ENCODE measurements at regions not wholly inside any gene's neighbourhood (a gene's known extent, or its start where the extent isn't known, plus 50 kb on each side); places are given as distances from the start of the nearest gene placed in this dataset.

- H3K4me3 ChIP-seq (replicated peaks in 1 of 3), result no peak overlapping the region
- H3K27me3 ChIP-seq, result no peaks in the 10 kb centered on the region
- no peaks in the 10 kb centered on the region for H3K36me3 ChIP-seq
- no peak for DNase-seq
- no peak for TF ChIP-seq POLR2A (IDR thresholded peaks at IDR 0.05)
- H3K4me1 ChIP-seq, result no peaks in the 10 kb centered on the region
- H3K9me3 ChIP-seq, result no peaks in the 10 kb centered on the region
- no peak overlapping the region for H3K27ac ChIP-seq
- 0 to 87% methylated on average over 1 of the region's 1 CpG for WGBS, 2 donors
- intact Hi-C loops (cut with DNase I), result no loop called here
Observed at GRCh38 chr5:62132276-62132675, 173.7 kb upstream of the KIF2A start.

GRCh38 chr5:62133426-62133825, 172.6 kb upstream of the KIF2A start:
- Histone ChIP-seq H3K4me1 (no peaks in the 10 kb centered on the region), H3K27ac (no peak overlapping the region), H3K36me3 (no peaks in the 10 kb centered on the region), H3K9me3 (no peaks in the 10 kb centered on the region), H3K27me3 (no peaks in the 10 kb centered on the region), H3K4me3 (replicated peaks in 1 of 3) (no peak overlapping the region)
- DNase-seq, result no peak
- intact Hi-C loops (cut with DNase I), result no loop called here
- WGBS, 2 donors, result 90 to 93% methylated on average over 1 of the region's 1 CpG
- TF ChIP-seq POLR2A (IDR thresholded peaks at IDR 0.05), result no peak
- no peak for TF ChIP-seq CTCF (IDR thresholded peaks at IDR 0.05)

GRCh38 chr5:62134811-62135210, 171.2 kb upstream of the KIF2A start:
- Histone ChIP-seq H3K36me3 (no peaks in the 10 kb centered on the region), H3K9me3 (no peaks in the 10 kb centered on the region), H3K27ac (no peak overlapping the region), H3K4me1 (no peaks in the 10 kb centered on the region), H3K27me3 (no peaks in the 10 kb centered on the region), H3K4me3 (replicated peaks in 1 of 3) (no peak overlapping the region)
- TF ChIP-seq CTCF (IDR thresholded peaks at IDR 0.05), result no peak
- TF ChIP-seq POLR2A (IDR thresholded peaks at IDR 0.05), result no peak
- WGBS, 2 donors, result 60 to 63% methylated on average over 3 of the region's 3 CpGs
- DNase-seq, result no peak
- intact Hi-C loops (cut with DNase I), result no loop called here

GRCh38 chr5:62137628-62138027, 168.4 kb upstream of the KIF2A start:
- intact Hi-C loops (cut with DNase I), result no loop called here
- no peak overlapping the region for H3K27ac ChIP-seq
- no peak overlapping the region for H3K4me3 ChIP-seq (replicated peaks in 1 of 3)
- no peak for DNase-seq
- peaks cover under 1 to 4% of the 10 kb centered on the region in 2 donors for H3K4me1 ChIP-seq
- no peaks in the 10 kb centered on the region for H3K9me3 ChIP-seq
- TF ChIP-seq POLR2A (IDR thresholded peaks at IDR 0.05), result no peak
- no peak for TF ChIP-seq CTCF (IDR thresholded peaks at IDR 0.05)
- WGBS, 2 donors, result 92 to 93% methylated on average over 2 of the region's 2 CpGs
- H3K36me3 ChIP-seq, result no peaks in the 10 kb centered on the region
- H3K27me3 ChIP-seq, result no peaks in the 10 kb centered on the region

GRCh38 chr5:62138607-62139006, 167.4 kb upstream of the KIF2A start:
- TF ChIP-seq POLR2A (IDR thresholded peaks at IDR 0.05), result no peak
- no peak for TF ChIP-seq CTCF (IDR thresholded peaks at IDR 0.05)
- 52% methylated on average over 6 to 7 of the region's 7 CpGs for WGBS, 2 donors
- intact Hi-C loops (cut with DNase I), result no loop called here

GRCh38 chr5:62139741-62140140, 166.3 kb upstream of the KIF2A start:
- DNase-seq, result no peak
- H3K27me3 ChIP-seq, result no peaks in the 10 kb centered on the region
- 67 to 79% methylated on average over 2 of the region's 2 CpGs for WGBS, 2 donors

More at GRCh38 chr5:62138607-62139006, 167.4 kb upstream of the KIF2A start:
- Histone ChIP-seq H3K9me3 (no peaks in the 10 kb centered on the region), H3K36me3 (no peaks in the 10 kb centered on the region), H3K4me1 (peaks cover 5 to 8% of the 10 kb centered on the region in 2 donors), H3K27ac (no peak overlapping the region), H3K27me3 (no peaks in the 10 kb centered on the region), H3K4me3 (replicated peaks in 1 of 3) (no peak overlapping the region)
- no peak for DNase-seq

More at GRCh38 chr5:62139741-62140140, 166.3 kb upstream of the KIF2A start:
- TF ChIP-seq POLR2A (IDR thresholded peaks at IDR 0.05) (no peak), CTCF (IDR thresholded peaks at IDR 0.05) (no peak)
- intact Hi-C loops (cut with DNase I), result no loop called here
- Histone ChIP-seq H3K4me3 (replicated peaks in 1 of 3) (no peak overlapping the region), H3K9me3 (no peaks in the 10 kb centered on the region), H3K36me3 (no peaks in the 10 kb centered on the region), H3K4me1 (peaks cover 13 to 16% of the 10 kb centered on the region in 2 donors), H3K27ac (no peak overlapping the region)
